GM23338 (cell line): ENCODE measurements at regions not wholly inside any gene's neighbourhood (a gene's known extent, or its start where the extent isn't known, plus 50 kb on each side); places are given as distances from the start of the nearest gene placed in this dataset.

Experiments
- CREB1 ChIP-seq: fragments of 250-450 bp; sonication (Bioruptor Pico); IDR thresholded peaks from 2 replicates; pipeline ENCODE4 v1.5.0; 2020; ENCODE audit warnings: low read depth, mild to moderate bottlenecking, moderate library complexity
- CTCF ChIP-seq, 2 experiments: fragments of 200-600 bp in 1 of 2; sonication (generic) in 1 of 2; conservative IDR thresholded peaks; 2 replicates each; pipeline versions ENCODE4 v1.5.1 to v1.6.1; 2016 to 2017; ENCODE audit warnings: antibody characterized with exemption in 2 of 2, low read depth in 2 of 2, mild to moderate bottlenecking in 2 of 2, moderate library complexity in 1 of 2
- ETS1 ChIP-seq: IDR thresholded peaks from 2 replicates; pipeline ENCODE4 v1.6.1; 2016; ENCODE audit warnings: antibody characterized with exemption
- EZH2 ChIP-seq: fragments of 200-600 bp; sonication (generic); IDR thresholded peaks from one replicate; pipeline ENCODE4 v1.8.0; 2017; ENCODE audit warnings: antibody characterized with exemption, mild to moderate bottlenecking, low read depth; ENCODE audit not compliant: unreplicated experiment
- EZH2phosphoT487 ChIP-seq: fragments of 200-600 bp; sonication (generic); IDR thresholded peaks from one replicate; pipeline ENCODE4 v1.8.1; 2018; ENCODE audit warnings: antibody characterized with exemption; ENCODE audit not compliant: unreplicated experiment
- JUNB ChIP-seq: IDR thresholded peaks from one replicate; pipeline ENCODE4 v1.6.1; 2016; ENCODE audit warnings: antibody characterized with exemption; ENCODE audit not compliant: unreplicated experiment
- NANOG ChIP-seq: IDR thresholded peaks from 2 replicates; pipeline ENCODE4 v1.6.1; 2016; ENCODE audit warnings: antibody characterized with exemption, borderline replicate concordance
- POLR2AphosphoS5 ChIP-seq: IDR thresholded peaks from 2 replicates; pipeline ENCODE4 v1.6.1; 2016; ENCODE audit warnings: antibody characterized with exemption, low read depth
- REST ChIP-seq: IDR thresholded peaks from one replicate; pipeline ENCODE4 v1.6.1; 2018; ENCODE audit warnings: antibody characterized with exemption; ENCODE audit not compliant: unreplicated experiment
- ZNF114 ChIP-seq: fragments of 250-450 bp; sonication (Bioruptor Pico); IDR thresholded peaks from 2 replicates; pipeline ENCODE4 v1.5.0; 2020; ENCODE audit warnings: mild to moderate bottlenecking, moderate library complexity
- ZNF331 ChIP-seq: fragments of 250-450 bp; sonication (Bioruptor Pico); IDR thresholded peaks from 2 replicates; pipeline ENCODE4 v1.5.0; 2020; ENCODE audit warnings: low read depth, mild to moderate bottlenecking, moderate library complexity
- ZNF462 ChIP-seq: fragments of 250-450 bp; sonication (Bioruptor Pico); IDR thresholded peaks from 2 replicates; pipeline ENCODE4 v1.5.0; 2020; ENCODE audit warnings: mild to moderate bottlenecking, moderate library complexity

- TF ChIP-seq POLR2AphosphoS5 (no peak), EZH2phosphoT487 (no peak), EZH2 (no peak), CTCF (conservative IDR thresholded peaks at IDR 0.05; ENCODE audit: low read depth in 2 of 2) (no peak), REST (no peak), CREB1 (CRISPR knock-in tag) (no peak), ETS1 (no peak), ZNF114 (CRISPR knock-in tag) (no peak), JUNB (no peak), NANOG (no peak), ZNF462 (CRISPR knock-in tag) (no peak), ZNF331 (CRISPR knock-in tag) (no peak)
Measured at GRCh38 chr17:68662479-68662878, 61.3 kb upstream of the FAM20A start.
